Hepatocyte (in vitro differentiated cells): ENCODE measurements at regions not wholly inside any gene's neighbourhood (a gene's known extent, or its start where the extent isn't known, plus 50 kb on each side); places are given as distances from the start of the nearest gene placed in this dataset.

Experiments
- DNase-seq: peaks from one replicate; pipeline ENCODE4 v3.0.0-alpha.2; 2016; ENCODE audit warnings: low spot score
- H2AFZ ChIP-seq: fragments of 200-600 bp; sonication (generic); 2 replicates; pipeline ENCODE4 v1.6.0; 2016; ENCODE audit warnings: antibody characterized with exemption, mild to moderate bottlenecking
- H3K27ac ChIP-seq: fragments of 200-600 bp; sonication (generic); 2 replicates; pipeline ENCODE4 v1.5.1; 2016; ENCODE audit warnings: mild to moderate bottlenecking
- H3K27me3 ChIP-seq: fragments of 200-600 bp; sonication (generic); 2 replicates; pipeline ENCODE4 v1.6.1; 2016
- H3K36me3 ChIP-seq: fragments of 200-600 bp; sonication (generic); replicated peaks from 2 replicates; pipeline ENCODE4 v1.5.1; 2016; ENCODE audit warnings: low read depth; ENCODE audit not compliant: insufficient read depth
- H3K4me1 ChIP-seq: fragments of 200-600 bp; sonication (generic); 2 replicates; pipeline ENCODE4 v1.5.1; 2016; ENCODE audit warnings: mild to moderate bottlenecking, moderate library complexity; ENCODE audit not compliant: insufficient read depth
- H3K4me2 ChIP-seq: fragments of 200-600 bp; sonication (generic); 2 replicates; pipeline ENCODE4 v1.6.0; 2016
- H3K4me3 ChIP-seq: fragments of 200-600 bp; sonication (generic); 2 replicates; pipeline ENCODE4 v1.5.1; 2016; ENCODE audit warnings: mild to moderate bottlenecking
- H3K79me2 ChIP-seq: fragments of 200-600 bp; sonication (generic); 2 replicates; pipeline ENCODE4 v1.6.0; 2017; ENCODE audit warnings: mild to moderate bottlenecking
- H3K9me2 ChIP-seq: fragments of 200-600 bp; sonication (generic); replicated peaks from 2 replicates; pipeline ENCODE4 v1.6.0; 2017; ENCODE audit warnings: mild to moderate bottlenecking; ENCODE audit not compliant: insufficient read depth
- H3K9me3 ChIP-seq: fragments of 200-600 bp; sonication (generic); 2 replicates; pipeline ENCODE4 v1.5.1; 2016; ENCODE audit warnings: low read depth, mild to moderate bottlenecking
- H4K20me1 ChIP-seq: fragments of 200-600 bp; sonication (generic); 2 replicates; pipeline ENCODE4 v1.6.0; 2016; ENCODE audit warnings: mild to moderate bottlenecking; ENCODE audit not compliant: insufficient read depth, poor library complexity, severe bottlenecking
- CTCF ChIP-seq: fragments of 200-600 bp; sonication (generic); IDR thresholded peaks from 2 replicates; pipeline ENCODE4 v1.5.1; 2016; ENCODE audit warnings: antibody characterized with exemption, mild to moderate bottlenecking; ENCODE audit not compliant: poor library complexity
- EZH2 ChIP-seq: fragments of 200-600 bp; sonication (generic); IDR thresholded peaks from 2 replicates; pipeline ENCODE4 v1.6.1; 2016; ENCODE audit warnings: antibody characterized with exemption, mild to moderate bottlenecking, borderline replicate concordance
- EZH2phosphoT487 ChIP-seq: fragments of 200-600 bp; sonication (generic); IDR thresholded peaks from one replicate; pipeline ENCODE4 v1.6.1; 2018; ENCODE audit warnings: antibody characterized with exemption, mild to moderate bottlenecking, low read depth, moderate library complexity; ENCODE audit not compliant: unreplicated experiment, severe bottlenecking
- WGBS: methylation state at CpG from one replicate; pipeline ENCODE4 v1.1.6; 2016; ENCODE audit warnings: low lambda C conversion rate; ENCODE audit errors: missing lambda C conversion rate; 5-methylcytosine and 5-hydroxymethylcytosine counted together

- Histone ChIP-seq H3K27me3 (no peaks in the 10 kb centered on the region), H2AFZ (no peak overlapping the region), H3K4me3 (no peak overlapping the region), H3K27ac (no peak overlapping the region), H3K4me2 (no peak overlapping the region), H3K36me3 (no peaks in the 10 kb centered on the region), H3K9me3 (no peaks in the 10 kb centered on the region), H3K79me2 (no peaks in the 10 kb centered on the region), H3K4me1 (no peaks in the 10 kb centered on the region), H3K9me2 (no peaks in the 10 kb centered on the region), H4K20me1 (no peaks in the 10 kb centered on the region)
- 86% methylated on average over 5 of the region's 5 CpGs for WGBS
- TF ChIP-seq EZH2 (no peak), EZH2phosphoT487 (no peak), CTCF (no peak)
- no peak for DNase-seq
Measured at GRCh38 chr2:88263861-88264260, 93.7 kb downstream of the THNSL2 start.

GRCh38 chr2:88261725-88262124 is 91.6 kb downstream of the THNSL2 start:
- Histone ChIP-seq H3K27me3 (no peaks in the 10 kb centered on the region), H2AFZ (no peak overlapping the region), H3K9me3 (no peaks in the 10 kb centered on the region), H3K9me2 (no peaks in the 10 kb centered on the region), H3K79me2 (no peaks in the 10 kb centered on the region), H3K4me2 (no peak overlapping the region), H3K36me3 (no peaks in the 10 kb centered on the region), H3K27ac (no peak overlapping the region), H3K4me1 (no peaks in the 10 kb centered on the region), H3K4me3 (no peak overlapping the region), H4K20me1 (no peaks in the 10 kb centered on the region)
- WGBS: 37% methylated on average over 4 of the region's 4 CpGs
- DNase-seq: no peak
- TF ChIP-seq EZH2phosphoT487: no peak
- no peak for TF ChIP-seq CTCF
- TF ChIP-seq EZH2: no peak

- WGBS: 55% methylated on average over 2 of the region's 2 CpGs
Measured at GRCh38 chr2:88258208-88258607, 88.1 kb downstream of the THNSL2 start.

More at GRCh38 chr2:88258208-88258607, 88.1 kb downstream of the THNSL2 start:
- Histone ChIP-seq H2AFZ (no peak overlapping the region), H3K36me3 (no peaks in the 10 kb centered on the region), H3K4me3 (no peak overlapping the region), H3K9me3 (no peaks in the 10 kb centered on the region), H3K4me1 (no peaks in the 10 kb centered on the region), H4K20me1 (no peaks in the 10 kb centered on the region), H3K9me2 (no peaks in the 10 kb centered on the region), H3K27ac (no peak overlapping the region), H3K4me2 (no peak overlapping the region), H3K79me2 (no peaks in the 10 kb centered on the region), H3K27me3 (no peaks in the 10 kb centered on the region)
- TF ChIP-seq EZH2phosphoT487 (no peak), CTCF (no peak), EZH2 (no peak)
- no peak for DNase-seq
